Muscle layer of duodenum (tissue), 2 donors: ENCODE measurements at regions not wholly inside any gene's neighbourhood (a gene's known extent, or its start where the extent isn't known, plus 50 kb on each side); places are given as distances from the start of the nearest gene placed in this dataset.

ENCODE experiments used
- H3K27ac ChIP-seq: one replicate; pipeline ENCODE4 v1.7.0; 2013; ENCODE audit warnings: mild to moderate bottlenecking, low read length
- H3K27me3 ChIP-seq: one replicate; pipeline ENCODE4 v1.7.0; 2013; ENCODE audit warnings: low read depth, mild to moderate bottlenecking, control low read depth, low read length
- H3K36me3 ChIP-seq, 2 donors: one replicate each; pipeline ENCODE4 v1.7.0; 2013; ENCODE audit warnings: low read length in 2 of 2, control low read depth in 1 of 2, mild to moderate bottlenecking in 1 of 2; ENCODE audit not compliant: insufficient read depth in 2 of 2, control insufficient read depth in 1 of 2
- H3K4me1 ChIP-seq, 2 donors: one replicate each; pipeline ENCODE4 v1.7.0; 2013; ENCODE audit warnings: low read length in 2 of 2, mild to moderate bottlenecking in 2 of 2, control low read depth in 1 of 2, moderate library complexity in 1 of 2; ENCODE audit not compliant: insufficient read depth in 2 of 2, control insufficient read depth in 1 of 2
- H3K4me3 ChIP-seq, 2 donors: one replicate each; pipeline ENCODE4 v1.7.0; 2013; ENCODE audit warnings: low read length in 2 of 2, low read depth in 1 of 2, mild to moderate bottlenecking in 1 of 2
- H3K9me3 ChIP-seq, 2 donors: one replicate each; pipeline ENCODE4 v1.7.0; 2013; ENCODE audit warnings: low read length in 2 of 2, control low read depth in 1 of 2, mild to moderate bottlenecking in 1 of 2; ENCODE audit not compliant: control insufficient read depth in 1 of 2
- donor health status: healthy.

DNA sequence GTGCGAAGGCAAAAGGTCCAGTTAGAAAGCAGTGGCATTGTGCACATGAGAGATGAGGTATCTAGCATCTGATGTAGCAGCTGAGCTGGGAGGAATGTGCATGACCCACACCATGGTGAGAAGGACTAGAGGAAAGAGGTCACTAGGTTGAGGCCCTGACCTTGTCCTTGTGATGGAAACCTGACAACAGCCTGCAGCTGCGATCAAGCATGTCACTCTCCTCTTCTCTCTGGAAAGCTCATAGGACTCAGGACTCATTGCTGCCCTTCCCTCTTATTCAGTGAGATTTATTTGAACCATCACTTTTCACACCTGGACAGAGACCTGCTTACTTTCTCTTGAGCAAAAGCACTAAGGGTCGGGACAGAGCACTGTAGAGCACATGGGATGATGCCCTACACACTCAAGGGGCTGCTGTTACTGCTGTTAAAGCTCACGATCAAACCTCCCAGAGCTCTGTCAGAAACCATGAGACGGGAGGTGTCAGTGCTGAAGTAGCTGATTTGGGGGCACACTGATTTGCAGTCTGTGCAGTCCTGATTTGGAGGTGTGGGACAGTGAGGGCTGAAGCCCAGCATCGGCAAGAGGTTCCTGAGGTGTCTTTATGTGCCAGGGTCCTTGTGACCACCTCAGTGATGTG lies 104.3 kb downstream of the VPREB1 start:
- Histone ChIP-seq H3K9me3 (no peaks in the 10 kb centered on the region), H3K4me3 (no peak overlapping the region), H3K27me3 (no peaks in the 10 kb centered on the region), H3K36me3 (no peaks in the 10 kb centered on the region), H3K27ac (no peak overlapping the region), H3K4me1 (peaks cover 0 to 4% of the 10 kb centered on the region in 2 donors)

DNA sequence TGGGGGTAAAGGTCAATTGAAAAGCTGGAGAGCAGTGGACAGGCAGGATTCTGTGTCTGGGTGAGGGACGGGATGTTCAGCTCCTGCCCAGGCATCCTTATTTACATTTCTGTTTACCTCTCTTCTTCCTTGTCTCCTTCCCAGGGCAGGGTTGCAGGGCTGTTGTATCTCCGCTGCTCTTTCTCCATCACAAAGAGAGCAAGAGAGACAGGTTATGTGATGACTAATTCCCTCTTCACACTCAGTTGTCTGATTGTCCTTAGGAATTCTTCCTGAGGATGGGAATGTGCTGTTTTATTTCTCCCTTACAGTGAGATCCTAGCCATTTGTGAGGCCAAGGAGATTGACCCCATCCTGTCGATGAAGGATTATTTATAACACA lies 104.9 kb downstream of the VPREB1 start:
- Histone ChIP-seq H3K36me3 (no peaks in the 10 kb centered on the region), H3K27me3 (no peaks in the 10 kb centered on the region)

DNA sequence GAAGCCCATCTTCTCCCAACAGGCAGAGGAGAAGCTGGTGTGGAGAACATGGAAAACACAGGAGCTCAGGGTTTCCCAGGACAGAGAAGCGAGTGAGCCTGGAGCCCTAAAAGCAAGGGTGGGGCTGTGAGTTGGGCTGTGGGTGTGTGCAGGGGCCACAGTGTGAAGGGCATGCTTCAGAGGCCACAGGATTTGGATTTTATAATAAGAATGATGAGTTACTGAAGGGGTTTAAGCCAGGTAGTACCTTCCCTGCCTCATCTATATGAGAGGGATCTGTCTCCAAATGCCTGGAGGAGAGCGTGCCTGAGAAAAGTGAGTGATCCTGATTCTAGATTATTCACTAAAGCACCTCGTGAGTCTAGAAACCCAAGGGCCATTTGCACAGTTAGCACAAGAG lies 106.8 kb downstream of the VPREB1 start:
- H3K27ac ChIP-seq = no peak overlapping the region
- H3K9me3 ChIP-seq = no peaks in the 10 kb centered on the region
- H3K4me3 ChIP-seq = no peak overlapping the region
- H3K4me1 ChIP-seq = no peaks in the 10 kb centered on the region
- H3K27me3 ChIP-seq = no peaks in the 10 kb centered on the region
- no peaks in the 10 kb centered on the region for H3K36me3 ChIP-seq

More for the DNA sequence above, 104.9 kb downstream of the VPREB1 start:
- Histone ChIP-seq H3K9me3 (no peaks in the 10 kb centered on the region), H3K27ac (no peak overlapping the region), H3K4me3 (no peak overlapping the region), H3K4me1 (no peaks in the 10 kb centered on the region)

DNA sequence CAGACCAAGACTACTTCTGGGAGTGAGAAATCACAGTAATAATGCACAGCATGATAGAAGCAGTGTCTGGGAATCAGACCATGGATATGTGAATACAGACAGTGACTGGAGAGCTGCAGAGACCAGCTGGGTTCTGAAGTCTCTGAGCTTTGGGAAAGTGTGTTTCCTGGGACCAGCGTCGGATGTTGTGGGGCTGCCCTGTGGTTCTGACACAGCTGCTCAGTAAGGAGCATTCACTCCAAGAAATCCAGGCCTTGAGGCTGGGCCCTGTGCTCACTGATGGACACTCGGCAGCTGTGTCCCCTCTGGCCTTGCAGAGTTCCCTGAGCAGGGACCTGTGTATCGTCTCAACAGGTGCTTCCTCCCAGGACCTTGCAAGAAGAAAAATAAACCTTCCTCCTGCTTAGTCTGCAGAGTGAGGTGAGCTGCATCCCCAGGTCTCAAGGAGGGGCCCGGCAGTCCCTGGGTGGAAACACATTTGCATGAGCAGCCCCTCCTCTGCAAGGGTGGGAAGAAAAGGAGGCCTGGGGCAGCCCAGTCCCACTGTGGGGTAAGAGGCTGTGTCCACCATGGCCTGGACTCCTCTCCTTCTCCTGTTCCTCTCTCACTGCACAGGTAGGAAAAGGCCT lies 107.9 kb downstream of the VPREB1 start:
- Histone ChIP-seq H3K27ac (no peak overlapping the region), H3K4me3 (no peak overlapping the region), H3K27me3 (no peaks in the 10 kb centered on the region), H3K9me3 (no peaks in the 10 kb centered on the region), H3K4me1 (no peaks in the 10 kb centered on the region), H3K36me3 (no peaks in the 10 kb centered on the region)

DNA sequence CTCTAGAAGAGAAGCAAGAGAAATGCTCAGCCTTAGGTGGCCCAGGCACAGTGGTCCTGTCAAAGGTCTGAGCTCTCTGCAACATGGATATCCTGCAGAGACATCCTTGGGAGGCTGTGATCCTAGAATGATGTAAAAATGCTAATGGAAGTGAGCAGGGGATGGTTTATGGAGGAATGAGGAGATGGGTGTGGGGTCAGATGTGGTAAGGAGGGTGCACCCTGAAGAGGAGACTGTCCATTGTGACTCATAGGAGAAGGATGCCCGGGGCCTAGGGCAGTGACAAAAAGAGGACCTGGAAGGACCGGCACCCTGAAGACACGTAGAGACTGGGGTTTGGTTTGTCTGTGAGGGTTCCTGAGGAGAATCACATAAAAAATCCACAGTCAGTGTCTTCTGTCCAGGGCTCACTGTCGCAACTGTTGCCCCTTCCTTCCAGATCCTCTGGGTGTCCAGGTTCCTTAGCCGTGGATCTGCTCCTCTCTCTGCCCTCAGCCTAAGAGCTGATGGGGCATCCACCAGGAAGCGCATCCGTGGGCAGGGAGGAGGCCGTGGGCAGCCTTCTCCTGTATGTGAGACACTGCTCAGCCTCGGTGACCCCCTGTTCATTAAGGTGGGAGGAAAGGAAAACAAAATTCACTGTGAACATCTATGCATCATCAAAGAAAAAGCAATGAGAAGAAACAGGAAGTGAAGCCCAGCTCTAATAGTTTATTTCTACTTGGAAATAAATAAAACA lies 110.7 kb downstream of the VPREB1 start:
- Histone ChIP-seq H3K4me3 (no peak overlapping the region), H3K27me3 (no peaks in the 10 kb centered on the region), H3K4me1 (no peaks in the 10 kb centered on the region), H3K9me3 (no peaks in the 10 kb centered on the region), H3K36me3 (no peaks in the 10 kb centered on the region), H3K27ac (no peak overlapping the region)

DNA sequence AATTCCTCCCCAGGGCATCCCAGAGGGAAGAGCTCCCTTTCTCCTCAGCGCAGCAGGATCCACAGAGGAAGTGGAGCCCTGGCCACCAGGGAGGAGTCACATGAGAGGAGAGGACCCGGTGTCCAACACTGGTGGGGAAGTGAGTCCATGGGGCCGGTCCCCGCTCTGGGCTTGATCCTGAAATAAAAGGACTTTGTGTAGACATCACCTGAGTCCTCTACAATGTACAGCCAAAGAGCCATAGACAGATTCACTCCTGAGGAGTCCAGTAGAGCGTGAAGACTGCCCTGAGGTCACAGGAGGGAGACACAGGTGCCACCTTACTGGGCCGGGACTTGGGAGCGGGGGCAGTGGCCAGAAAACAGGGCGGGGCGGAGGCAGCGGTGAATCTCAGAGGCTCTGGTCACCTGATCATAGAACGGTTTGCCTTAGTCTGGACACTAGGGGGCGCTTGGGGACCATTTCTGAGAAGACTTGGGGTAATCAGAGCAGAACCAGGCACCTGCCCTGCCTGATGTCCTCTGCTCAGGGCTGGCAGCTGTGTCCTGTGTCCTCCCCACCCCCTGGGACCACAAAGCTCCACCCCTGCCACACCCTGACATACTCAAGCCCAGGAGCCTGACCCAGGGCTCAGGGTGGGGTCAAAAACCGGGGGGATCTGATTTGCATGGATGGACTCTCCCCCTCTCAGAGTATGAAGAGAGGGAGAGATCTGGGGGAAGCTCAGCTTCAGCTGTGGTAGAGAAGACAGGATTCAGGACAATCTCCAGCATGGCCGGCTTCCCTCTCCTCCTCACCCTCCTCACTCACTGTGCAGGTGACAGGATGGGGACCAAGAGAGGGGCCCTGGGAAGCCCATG lies 112.7 kb downstream of the VPREB1 start:
- H3K27me3 ChIP-seq = peaks cover 5% of the 10 kb centered on the region
- H3K36me3 ChIP-seq = no peaks in the 10 kb centered on the region
- no peak overlapping the region for H3K27ac ChIP-seq
- H3K4me3 ChIP-seq = no peak overlapping the region
- no peaks in the 10 kb centered on the region for H3K4me1 ChIP-seq
- no peaks in the 10 kb centered on the region for H3K9me3 ChIP-seq

DNA sequence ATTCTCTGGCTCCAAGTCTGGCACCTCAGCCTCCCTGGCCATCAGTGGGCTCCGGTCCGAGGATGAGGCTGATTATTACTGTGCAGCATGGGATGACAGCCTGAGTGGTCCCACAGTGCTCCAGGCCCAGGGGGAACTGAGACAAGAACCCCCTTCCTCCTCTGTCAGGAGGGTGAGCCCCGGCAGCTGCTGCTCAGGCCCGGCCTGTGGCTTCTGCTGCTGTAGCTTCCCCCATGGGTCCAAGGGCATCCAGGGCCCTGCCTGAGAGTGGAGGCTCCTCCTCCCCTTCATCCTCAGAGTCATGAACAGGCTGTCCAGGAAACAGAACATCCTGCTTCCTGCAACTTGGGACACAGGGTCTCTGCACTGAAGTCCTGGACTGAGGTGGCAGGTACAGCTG lies 113.6 kb downstream of the VPREB1 start:
- H3K4me3 ChIP-seq = no peak overlapping the region
- peaks cover 5% of the 10 kb centered on the region for H3K27me3 ChIP-seq
- H3K4me1 ChIP-seq = no peaks in the 10 kb centered on the region
- H3K9me3 ChIP-seq = no peaks in the 10 kb centered on the region
- no peak overlapping the region for H3K27ac ChIP-seq
- H3K36me3 ChIP-seq = no peaks in the 10 kb centered on the region

DNA sequence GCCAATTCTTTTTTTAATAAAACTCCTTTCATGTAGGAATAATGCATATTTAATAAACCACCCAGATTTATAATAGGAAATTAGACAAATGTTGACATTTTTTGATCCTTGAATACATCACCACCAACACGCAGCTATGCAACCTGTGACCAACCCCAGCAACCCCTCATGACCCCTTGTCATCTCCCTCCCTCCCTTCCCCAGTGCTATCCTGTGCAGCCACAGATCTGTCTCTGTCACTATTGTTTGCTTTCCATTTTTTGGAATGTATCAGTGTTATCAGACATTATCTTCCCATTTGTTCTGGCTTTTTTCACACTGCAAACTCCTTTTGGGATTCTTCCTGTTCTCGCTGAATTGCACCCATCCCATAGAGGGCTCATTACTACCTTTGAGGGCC lies 114.1 kb downstream of the VPREB1 start:
- H3K36me3 ChIP-seq = no peaks in the 10 kb centered on the region
- H3K27me3 ChIP-seq = peaks cover 5% of the 10 kb centered on the region
- H3K9me3 ChIP-seq = no peaks in the 10 kb centered on the region
- H3K27ac ChIP-seq = no peak overlapping the region
- H3K4me3 ChIP-seq = no peak overlapping the region
- H3K4me1 ChIP-seq = no peaks in the 10 kb centered on the region

DNA sequence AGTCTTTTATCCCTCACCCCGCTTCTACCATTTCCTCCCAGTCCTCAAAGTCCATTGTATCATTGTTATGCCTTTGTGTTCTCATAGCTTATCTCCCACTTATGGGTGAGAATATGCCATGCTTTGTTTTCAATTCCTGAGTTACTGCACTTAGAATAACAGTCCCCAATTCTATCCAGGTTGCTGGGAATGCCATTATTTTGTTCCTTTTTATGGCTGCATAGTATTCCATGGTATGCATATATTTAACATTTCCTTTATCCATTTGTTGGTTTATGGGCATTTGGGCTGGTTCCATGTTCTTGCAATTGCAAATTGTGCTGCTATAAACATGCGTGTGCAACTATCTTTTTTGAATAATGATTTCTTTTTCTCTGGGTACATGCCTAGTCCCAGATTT lies 114.9 kb downstream of the VPREB1 start:
- H3K27ac ChIP-seq = no peak overlapping the region
- H3K36me3 ChIP-seq = no peaks in the 10 kb centered on the region
- H3K4me3 ChIP-seq = no peak overlapping the region
- no peaks in the 10 kb centered on the region for H3K9me3 ChIP-seq
- no peaks in the 10 kb centered on the region for H3K4me1 ChIP-seq
- H3K27me3 ChIP-seq = peaks cover 5% of the 10 kb centered on the region

DNA sequence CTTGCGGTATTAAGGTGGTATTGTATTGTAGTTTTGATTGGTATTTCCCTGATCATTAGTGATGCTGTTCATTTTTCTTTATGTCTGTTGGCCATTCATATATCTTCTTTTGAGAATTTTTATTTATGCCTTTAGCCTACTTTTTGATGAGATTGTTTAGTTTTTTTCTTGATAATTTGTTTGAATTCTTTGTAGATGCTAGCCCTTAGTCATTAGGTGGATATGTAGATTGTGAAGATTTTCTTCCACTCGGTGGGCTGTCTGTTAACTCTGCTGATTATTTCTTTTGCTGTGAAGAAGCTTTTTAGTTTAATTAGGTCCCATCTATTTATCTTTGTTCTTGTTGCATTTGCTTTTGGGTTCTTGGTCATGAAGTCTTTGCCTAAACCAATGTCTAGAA lies 115.4 kb downstream of the VPREB1 start:
- peaks cover 5% of the 10 kb centered on the region for H3K27me3 ChIP-seq
- no peak overlapping the region for H3K27ac ChIP-seq

DNA sequence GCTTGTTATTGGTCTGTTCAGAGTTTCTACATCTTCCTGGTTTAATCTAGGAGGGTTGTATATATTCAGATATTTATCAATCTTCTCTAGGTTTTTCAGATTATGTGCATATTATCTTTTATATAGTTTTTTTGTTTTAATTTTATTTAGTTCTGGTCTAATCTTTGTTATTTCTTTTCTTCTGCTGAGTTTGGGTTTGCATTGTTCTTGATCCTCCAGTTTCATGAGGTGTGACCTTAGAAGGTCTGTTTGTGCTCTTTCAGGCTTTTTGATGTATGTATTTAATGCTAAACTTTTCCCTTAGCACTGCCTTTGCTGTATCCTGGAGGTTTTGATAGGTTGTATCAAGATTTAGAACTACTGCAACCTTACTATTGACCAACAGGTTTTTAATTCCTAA lies 117.7 kb downstream of the VPREB1 start:
- H3K4me3 ChIP-seq = no peak overlapping the region
- no peaks in the 10 kb centered on the region for H3K36me3 ChIP-seq
- H3K4me1 ChIP-seq = no peaks in the 10 kb centered on the region
- H3K9me3 ChIP-seq = no peaks in the 10 kb centered on the region
- H3K27ac ChIP-seq = no peak overlapping the region
- peaks cover 5% of the 10 kb centered on the region for H3K27me3 ChIP-seq

More for the DNA sequence above, 115.4 kb downstream of the VPREB1 start:
- H3K4me1 ChIP-seq = no peaks in the 10 kb centered on the region
- no peaks in the 10 kb centered on the region for H3K9me3 ChIP-seq
- no peaks in the 10 kb centered on the region for H3K36me3 ChIP-seq
- H3K4me3 ChIP-seq = no peak overlapping the region
